ENCODE measurements at regions not wholly inside any gene's neighbourhood (a gene's known extent, or its start where the extent isn't known, plus 50 kb on each side); places are given as distances from the start of the nearest gene placed in this dataset.
"Not testable (repeated sequence)": the region's sequence is repeated elsewhere in the genome, so short reads cannot be mapped to it uniquely, and the experiment has no call there.

DNA sequence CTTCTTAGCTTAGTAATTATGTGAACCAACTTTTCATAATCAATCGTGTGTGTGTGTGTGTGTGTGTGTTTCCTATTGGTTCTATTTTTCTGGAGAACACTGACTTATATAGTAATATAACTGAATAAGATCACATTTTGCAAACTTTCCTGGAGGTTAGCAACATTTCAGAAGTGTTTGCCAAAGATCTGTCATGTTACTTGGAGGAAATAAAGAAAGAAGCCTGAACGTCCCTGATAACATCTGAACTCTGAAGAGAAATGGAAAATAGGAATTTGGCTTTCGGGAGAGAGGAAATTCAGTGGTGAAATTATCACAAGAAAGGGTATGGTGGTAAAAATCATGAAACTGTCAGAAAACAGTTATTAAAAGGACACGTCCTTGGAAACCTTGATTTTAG is 984.4 kb upstream of the AUTS2 start:
- no peak for DNase-seq

DNA sequence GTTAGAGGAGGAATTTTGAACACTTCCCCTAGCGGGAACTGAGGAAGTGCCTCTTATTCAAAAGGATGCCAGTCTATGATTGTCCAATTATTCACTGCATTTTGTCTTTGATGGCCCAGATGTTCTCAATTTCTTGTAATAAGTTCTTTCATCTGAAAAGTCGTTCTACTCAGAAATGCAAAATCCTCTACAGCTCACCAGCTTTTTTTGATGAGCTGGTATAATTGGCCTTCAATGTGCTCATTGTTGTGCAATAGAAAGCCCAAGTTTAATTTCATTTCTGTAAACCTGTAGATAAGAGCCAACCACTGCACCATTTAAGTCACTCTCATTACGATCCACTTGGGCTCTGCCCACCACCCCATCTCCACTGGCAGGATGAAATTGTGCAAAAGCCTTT is 978.7 kb upstream of the AUTS2 start:
- DNase-seq, result no peak

DNA sequence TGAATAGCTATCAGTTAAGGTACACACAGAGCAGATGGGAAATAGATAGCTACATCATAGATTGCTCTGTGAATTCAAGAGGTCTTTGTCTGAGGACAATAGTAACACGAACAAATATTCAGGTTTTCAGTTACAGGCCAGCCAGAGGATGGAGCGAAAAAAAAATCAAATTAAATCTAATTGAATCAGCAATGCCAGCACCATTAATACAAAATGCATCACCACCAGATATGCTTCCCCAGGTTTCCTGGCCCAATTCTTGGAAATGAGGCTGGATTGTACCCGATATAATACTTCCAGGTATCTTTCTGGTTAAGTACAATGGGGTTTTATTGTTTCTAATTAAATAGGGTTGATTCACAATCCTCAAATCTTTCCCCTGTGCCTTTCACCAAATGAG is 975.8 kb upstream of the AUTS2 start:
- no peak for DNase-seq

DNA sequence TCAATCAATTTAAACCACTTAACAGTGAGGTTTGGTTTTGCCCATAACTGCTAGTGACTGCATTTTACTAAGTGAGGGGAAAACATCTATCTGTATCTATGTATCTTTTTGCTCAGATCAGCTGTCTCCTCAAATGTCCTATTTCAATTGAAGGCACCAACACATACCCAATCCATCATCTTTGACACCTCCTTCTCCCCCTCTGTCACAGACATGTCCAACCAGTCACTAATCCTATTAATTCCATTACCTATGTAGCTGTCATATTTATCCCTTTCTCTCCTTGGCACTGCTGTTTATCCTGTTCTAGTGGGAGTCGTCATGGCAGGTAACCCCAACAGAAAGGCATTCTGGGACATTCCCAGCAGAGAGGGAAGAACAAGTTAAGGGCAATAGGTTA is 975.2 kb upstream of the AUTS2 start:
- no peak for DNase-seq

DNA sequence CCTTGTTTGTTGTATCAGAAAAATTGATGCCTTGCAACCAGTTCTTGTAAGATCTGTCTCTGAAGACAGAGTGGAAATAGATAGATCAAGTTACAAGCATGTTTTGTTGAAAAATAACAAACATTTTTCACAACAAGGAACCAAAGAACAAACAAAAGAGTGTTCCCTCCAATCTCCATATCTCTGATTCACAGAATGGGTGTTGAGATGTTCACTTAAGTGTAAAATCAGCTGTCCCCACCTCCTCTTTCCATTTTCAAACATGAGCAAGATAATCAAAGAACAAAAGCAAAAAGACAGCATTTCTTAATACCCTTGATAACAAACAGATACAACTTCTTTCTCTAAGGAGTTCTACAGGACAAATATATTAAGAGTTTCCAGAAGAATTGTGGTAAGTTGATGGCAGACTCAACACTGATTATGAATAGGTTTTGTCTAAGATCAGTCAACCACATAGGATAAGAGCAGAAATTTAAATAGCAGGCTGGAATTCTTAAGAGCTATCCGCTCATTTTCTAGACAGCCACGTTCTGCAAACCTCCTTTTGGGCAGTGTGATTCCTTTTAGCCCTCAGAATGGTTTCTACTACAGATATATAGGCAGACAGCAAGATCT is 970.9 kb upstream of the AUTS2 start:
- DNase-seq, result no peak

DNA sequence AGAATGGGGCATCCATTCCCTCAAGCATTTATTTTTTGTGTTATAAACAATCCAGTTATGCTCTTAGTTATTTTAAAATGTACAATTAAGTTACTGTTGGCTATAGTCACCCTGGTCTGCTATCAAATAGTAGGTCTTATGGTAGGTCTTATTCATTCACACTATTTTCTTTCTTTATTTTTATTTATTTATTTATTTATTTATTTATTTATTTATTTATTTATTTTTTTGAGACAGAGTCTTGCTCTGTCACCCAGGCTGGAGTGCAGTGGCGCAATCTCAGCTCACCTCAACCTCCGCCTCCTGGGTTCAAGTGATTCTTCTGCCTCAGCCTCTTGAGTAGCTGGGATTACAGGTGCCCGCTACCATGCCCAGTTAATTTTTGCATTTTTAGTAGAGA is 967.4 kb upstream of the AUTS2 start:
- not testable (repeated sequence) for DNase-seq

DNA sequence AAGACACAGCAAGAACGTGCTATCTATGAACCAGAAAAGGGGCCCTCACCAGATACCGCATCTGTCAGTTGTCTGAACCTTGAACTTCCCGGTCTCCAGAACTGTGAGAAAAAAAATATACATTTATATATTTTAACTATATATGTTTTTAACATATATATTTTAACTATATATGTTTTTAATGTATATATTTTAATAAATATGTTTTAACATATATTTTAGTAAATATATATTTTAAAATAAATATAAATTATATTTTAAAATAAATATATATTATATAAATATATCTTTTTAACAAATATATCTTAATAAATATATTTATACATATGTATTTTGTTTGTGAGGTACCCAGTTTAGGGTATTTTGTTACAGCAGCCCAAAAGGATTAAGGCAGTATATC is 958.2 kb upstream of the AUTS2 start:
- no peak for DNase-seq

DNA sequence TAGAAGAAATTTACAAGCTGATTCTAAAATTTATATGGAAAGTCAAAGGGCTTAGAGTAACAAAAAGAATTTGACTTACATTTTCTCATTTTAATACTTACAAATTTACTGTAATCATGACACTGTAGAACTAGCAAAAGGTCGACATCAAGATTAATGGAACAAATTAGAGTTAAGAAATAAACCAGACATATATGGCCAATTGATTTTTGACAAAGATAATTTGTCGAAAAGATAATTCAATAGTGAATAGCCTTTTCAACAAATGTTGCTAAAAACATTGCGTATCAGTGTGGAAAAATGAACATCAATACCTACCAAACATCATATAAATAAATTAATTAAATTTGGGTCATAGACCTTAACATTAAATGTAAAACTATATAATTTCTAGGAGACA is 955.5 kb upstream of the AUTS2 start:
- DNase-seq, result no peak

DNA sequence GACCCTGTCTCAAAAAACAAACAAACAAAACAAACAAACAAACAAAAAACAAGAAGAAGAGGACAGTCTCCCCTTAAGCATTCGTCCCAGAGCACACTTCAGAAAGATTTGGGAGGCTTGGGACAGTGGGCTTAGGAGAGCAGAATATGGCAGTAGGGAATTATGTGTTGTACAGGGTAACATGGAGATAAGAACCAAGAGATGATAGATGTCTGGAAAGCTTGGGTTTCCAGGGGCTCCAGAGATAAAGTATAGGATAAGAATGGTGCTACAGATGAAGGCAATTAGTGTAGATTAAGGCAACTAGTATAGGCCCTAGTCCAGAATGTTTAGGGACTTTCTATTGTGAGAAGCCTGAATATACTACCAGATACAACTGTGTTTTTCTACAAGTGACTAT is 934.9 kb upstream of the AUTS2 start:
- no peak for DNase-seq

DNA sequence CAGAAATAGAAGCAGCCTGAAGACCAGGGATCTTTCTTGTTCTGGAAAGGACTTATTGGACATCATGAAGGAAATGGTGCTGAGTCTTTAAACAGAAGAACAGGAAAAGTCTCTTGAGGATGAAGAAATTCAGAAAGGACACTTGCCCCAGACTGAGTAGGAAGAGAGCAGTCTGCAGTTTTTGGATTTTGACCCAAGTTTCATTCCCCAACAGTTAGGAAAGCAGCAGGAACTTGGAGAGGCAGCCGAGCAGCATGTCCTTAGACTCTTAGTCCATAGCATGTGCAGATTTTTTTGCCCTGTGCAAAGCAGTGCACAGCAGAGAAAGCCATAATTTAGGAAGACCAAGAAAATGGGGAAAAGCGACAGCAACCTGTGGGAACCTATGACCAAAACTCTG is 927.2 kb upstream of the AUTS2 start:
- no peak for DNase-seq

DNA sequence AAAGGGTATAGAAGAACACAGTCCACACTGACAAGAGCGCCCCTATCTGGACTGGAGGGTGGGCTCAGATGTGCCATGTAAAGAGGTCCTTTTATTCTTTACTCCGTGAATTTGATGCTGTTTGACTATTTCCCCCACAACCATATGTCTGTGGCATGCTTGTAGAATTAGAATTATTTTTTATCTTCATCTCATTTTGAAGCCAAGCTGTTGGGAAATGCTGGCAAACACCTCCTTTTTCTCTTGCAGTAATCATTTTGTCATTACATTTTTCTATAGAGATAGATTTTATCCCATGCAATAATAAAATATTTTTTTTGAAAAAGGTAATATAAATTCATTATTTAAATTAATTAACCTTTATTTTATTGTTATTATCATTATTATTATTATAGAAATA is 926.6 kb upstream of the AUTS2 start:
- DNase-seq, result no peak

DNA sequence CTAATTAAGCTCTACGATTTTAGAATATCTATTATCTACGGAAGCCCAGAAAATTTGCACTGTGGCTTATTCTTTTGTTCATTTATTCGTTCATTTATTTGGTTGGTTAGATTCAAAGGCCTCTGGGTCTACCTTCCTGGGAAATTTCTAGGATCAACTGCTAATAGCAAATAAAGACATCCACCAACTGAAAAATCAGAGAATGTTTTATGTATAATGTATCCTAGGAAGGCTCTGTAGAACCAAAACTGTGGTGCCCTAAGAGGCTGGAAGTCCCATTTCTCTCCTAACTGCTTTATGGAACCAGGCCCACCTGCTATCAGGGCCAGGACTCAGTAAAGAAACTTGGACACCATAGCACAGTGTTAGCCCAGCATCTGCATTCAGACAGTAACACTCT is 923.4 kb upstream of the AUTS2 start:
- no peak for DNase-seq

DNA sequence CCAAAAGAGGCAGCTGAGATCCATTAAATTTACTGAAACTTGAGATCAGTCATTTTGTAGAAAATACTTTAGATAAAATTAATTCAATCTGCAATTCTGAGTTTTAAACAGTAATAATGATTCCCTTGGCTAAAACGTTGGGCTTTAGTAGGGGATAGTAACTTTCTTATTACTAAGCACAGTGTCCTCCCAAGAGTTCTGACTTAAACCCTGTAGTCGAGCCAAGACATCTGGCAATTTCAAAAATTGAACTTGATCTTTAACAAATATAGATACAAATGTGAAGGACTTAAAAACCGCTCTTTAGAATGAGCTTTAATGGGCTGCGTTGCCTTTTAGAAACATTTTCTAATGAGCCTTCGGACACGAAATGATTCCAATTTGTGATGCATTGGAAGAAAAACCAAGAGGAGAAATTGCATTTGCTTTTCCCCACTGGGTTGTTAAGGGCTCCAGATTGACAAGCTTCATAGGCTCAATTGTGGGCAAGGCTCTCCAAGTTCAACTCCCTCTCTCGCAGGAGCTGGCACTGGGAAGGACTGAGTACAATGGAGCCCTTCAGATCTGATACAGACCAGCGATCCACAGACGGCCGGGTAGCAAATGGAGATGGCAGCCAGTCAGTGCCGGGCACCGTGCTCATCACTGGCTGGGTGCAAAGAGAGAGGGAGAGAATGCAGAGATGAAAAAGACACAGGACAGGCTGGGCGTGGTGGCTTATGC is 921.3 kb upstream of the AUTS2 start:
- no peak for DNase-seq

DNA sequence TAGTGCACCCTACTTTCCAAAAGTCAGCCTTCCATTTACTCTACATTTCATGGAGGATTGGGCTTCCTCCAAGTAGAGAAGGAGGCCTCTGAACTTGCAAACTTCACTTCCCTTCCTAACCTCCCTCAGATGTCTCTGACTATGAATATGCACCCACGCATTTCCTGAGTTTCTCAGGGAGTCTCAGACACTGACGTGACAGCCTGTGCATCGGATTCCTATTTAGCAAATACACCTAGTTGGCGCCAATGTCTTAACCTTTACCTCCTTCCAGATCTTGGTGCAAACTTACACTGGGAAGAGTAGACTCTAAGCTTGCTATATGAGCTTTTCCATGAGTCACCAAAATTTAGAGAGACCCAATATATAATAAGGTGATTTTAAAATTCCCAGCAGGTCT is 920.1 kb upstream of the AUTS2 start:
- no peak for DNase-seq

DNA sequence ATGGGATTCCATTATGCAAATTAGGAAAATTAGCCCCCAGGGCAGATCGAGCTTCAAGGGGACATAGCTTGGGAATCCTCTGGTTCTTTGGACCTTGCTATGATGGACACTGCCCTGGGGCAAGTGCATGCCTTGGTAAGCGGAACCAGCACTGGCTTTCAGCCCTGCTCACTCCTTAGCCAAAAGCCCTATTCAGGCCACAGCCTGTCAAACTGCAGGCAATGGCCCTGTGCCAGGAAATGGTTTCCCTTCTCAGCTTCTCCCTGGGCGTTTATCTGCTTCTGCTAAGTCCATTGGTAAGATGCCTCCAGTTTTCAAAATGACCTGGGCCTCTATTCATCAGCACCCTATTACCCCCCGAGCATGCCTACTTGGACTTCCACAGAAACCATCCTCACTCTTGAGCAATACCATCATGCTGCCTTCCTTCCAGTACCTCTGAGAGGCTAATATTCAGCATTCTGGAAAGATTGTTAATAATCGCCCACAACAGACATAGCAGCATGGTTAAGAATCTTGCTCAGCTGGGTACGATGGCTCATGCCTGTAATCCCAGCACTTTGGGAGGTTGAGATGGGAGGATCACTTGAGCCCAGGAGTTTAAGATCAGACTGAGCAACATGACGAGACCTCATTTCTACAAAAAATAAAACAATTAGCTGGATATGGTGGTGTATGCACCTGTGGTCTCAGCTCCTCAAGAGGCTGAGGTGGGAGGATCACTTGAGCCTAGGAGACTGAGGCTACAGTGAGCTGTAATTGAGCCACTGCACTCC is 918.6 kb upstream of the AUTS2 start:
- no peak for DNase-seq

DNA sequence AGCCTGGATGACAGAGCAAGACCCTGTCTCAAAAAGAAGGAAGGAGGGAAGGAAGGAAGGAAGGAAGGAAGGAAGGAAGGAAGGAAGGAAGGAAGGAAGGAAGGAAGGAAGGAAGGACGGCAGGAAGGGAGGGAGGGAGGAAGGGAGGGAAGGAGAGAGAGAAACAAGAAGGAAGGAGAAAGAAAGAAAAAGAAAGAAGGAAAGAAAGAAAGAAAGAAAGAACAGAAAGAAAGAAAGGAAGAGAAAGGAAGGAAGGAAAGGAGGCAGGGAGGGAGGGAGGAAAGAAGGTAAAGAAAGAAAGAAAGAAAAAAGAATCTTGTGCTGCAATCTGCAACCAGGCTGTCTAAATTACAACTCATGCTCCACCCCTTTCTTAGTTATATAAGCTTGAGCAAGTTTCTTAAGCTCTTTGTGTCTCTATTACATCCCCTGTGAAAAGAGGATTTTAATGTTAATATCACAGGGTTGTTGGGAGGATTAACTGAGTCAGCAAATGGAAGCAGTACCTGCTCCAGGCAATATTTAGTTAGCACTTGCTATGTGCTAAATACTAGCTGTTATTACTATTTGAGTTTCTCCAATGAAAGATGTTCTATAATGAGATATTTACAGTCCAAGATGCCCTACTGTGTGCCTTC is 917.9 kb upstream of the AUTS2 start:
- DNase-seq, result no peak

DNA sequence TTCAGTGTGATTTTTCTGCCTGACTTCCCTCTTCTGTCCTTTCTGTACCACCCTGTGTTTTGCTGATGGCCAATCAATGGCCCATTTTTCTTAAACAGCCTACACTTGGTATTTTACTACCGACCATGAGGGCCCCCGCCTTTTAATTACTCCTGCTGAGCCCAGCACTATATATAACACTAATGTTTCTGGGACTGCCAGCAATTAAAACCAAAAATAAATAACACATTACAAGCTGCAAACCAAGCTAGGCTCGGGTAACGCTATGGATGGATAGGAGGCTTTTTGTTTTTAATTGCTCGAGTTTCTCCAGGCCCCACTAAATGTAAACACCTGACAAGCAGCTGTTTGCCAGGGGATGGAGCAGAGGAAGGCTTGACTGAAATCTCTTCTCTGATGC is 915.4 kb upstream of the AUTS2 start:
- no peak for DNase-seq

DNA sequence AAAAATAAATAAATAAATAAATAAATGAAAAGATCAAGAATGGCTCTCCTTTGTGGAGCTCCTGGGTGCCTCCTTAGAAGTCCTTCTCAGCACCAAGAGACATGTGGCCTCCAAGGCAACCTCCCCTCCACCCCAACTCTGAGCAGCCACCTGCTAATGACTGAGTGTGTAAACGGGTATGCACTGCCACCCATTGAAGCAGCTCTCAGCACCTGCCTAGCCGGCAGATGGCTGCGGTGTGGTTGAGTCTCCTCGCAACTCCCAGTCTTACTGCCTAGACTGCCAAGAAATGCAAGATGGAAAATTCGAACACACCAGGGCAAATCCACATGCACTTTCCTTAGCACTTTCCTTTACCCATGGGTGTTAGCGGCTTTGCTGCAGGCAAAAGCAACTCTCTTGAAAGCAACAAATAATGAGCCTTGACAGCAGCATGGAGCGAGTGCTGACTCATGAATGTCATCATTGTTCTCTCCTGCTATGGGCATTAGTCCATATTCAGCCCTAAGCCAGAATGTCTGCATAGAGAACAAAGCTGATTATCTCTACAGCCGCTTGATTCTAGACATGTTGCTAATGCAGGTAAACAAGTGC is 913.9 kb upstream of the AUTS2 start:
- DNase-seq, result no peak

DNA sequence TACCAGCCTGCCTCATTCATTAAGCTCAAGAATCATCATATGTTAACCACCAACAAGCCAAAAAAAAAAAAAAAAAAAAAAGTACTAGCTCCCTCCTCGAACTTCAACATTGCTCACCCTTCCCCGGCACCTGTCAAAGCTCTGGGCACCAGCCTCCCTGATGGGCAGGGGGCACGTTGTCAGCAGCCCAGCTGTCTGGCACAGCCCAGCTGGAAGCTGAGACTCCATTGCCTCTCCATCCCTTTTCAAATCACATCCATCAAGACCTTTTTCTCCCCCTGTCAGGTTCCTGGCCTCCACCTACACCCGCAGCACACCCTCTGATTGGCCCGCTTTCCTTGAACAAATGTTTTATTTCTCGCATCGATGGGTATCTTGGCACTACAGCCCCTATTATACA is 913.3 kb upstream of the AUTS2 start:
- DNase-seq, result no peak

DNA sequence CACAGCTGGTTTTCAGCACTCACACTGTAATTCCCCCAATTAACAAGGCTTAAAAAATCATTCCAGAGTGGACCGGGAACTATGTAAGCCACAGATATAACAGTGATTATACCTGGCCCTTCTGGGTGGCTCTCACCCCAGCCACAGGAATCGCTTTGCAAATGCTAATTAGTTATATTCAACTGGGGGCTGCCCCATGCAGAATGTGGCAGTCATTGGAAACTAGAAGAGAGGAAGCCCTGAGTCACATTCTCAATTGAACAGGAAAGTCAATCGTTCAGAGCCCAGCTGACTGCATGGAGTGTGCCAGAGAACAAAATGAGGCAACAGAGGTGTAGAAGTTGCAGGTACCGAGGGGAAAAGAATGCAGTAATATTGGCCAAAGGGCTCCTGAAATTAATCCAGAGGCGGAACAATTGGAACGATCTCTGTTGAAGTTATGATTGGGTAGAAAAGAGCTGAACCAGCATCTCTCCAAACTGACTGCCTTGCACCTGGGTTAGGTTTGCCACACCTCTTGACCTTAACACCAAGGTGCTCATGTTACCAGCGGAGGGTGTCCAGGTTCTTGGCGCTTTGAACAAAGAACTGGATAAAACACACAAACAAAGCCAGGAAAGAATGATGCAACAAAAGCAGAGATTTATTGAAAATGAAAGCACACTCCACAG is 909.7 kb upstream of the AUTS2 start:
- no peak for DNase-seq

DNA sequence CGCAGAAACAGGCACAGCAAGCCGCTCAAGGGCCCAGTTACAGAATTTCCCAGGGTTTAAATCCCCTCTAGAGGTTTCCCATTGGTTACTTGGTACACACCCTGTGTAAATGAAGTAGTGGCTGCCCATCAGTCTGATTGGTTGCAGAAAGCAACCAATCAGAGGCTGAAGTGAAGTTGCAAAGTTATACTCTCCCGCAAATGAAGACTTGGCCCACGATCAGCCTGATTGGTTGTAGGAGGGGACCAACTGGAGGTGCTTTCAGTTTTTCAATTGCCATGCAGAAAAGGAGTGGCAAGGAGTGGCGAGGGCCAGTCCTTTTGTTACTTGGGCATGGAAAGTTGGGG is 909.2 kb upstream of the AUTS2 start:
- no peak for DNase-seq

DNA sequence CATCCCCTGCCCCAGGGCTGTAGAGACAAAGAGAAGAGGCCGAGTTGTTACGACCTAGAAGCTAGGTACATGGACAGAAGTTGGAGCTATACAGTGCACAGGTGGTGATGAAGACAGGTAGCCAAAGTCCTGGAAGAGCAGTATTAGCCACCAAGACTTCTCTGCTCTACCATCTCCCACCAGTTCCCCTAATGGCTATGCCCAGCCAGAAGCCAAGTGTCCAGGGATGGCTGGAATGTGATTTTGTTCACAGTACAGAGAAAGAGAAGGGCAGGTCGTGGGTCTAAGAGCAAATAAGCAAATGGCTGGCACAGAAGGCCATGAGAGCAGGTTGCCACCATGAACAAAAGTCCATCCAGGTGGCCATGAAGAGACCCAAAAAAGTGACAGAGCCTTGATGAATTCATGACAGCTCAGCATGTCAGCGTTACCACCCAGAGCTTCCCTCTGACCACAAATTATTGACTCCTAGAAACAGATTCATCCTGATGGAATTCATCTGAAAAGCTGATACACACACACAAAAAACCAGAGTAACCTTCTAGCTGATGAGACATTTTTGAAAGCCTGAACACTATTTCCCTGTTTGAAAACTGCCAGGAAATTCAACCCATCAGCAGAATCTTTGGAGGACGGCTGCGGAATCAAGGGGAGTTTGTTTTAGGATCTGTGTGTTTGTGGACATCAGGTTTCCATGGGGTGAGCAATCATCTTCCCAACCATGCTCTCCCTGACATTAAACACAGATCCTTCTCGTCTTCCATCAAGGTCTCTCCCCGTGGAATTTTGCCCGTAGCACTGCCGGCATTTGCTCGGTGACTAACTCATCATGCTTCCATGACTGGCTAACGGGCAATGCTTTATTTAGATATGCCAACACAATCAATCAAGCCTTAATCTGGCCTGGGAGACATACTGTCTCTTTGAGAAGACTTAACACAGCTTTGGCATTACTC is 906.7 kb upstream of the AUTS2 start:
- no peak for DNase-seq

Data from activated CD4-positive, alpha-beta T cell treated with anti-CD3 and anti-CD28 coated beads, Interleukin-2, amount 50 U/mL, for 16 hours (primary cell).